ENCODE measurements at regions not wholly inside any gene's neighbourhood (a gene's known extent, or its start where the extent isn't known, plus 50 kb on each side); places are given as distances from the start of the nearest gene placed in this dataset.

DNA sequence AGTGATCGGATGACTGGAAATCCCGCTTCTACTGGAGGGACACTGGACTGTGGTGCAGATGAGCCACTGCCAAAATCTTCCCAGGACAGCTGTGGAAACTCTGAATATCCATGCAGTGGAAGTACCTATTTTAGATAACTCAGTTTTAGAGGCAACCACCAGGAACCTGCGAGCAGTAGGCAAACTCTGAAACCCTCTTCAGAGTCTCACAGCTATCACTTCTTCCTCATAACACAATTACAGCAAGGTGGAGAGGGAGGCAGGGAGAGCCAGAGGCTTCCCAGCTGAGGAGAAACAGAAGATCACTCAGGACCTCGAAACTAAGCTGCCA is 322.8 kb upstream of the NT5E start:
- no peak for TF ChIP-seq EZH2 (IDR thresholded peaks at IDR 0.05; ENCODE audit: insufficient read depth, low read length)
- TF ChIP-seq CTCF (IDR thresholded peaks at IDR 0.05; ENCODE audit: insufficient read depth, low read depth, low read length) = no peak
